ENCODE measurements at regions not wholly inside any gene's neighbourhood (a gene's known extent, or its start where the extent isn't known, plus 50 kb on each side); places are given as distances from the start of the nearest gene placed in this dataset.
"Not testable (repeated sequence)": the region's sequence is repeated elsewhere in the genome, so short reads cannot be mapped to it uniquely, and the experiment has no call there.

- H3K27me3 Mint-ChIP-seq: no peaks in the 10 kb centered on the region
- no peaks in the 10 kb centered on the region for H3K4me1 Mint-ChIP-seq (ENCODE audit: low read depth)
- POLR2A ChIA-PET: no interaction called here
- no peak overlapping the region for H3K27ac Mint-ChIP-seq
- intact Hi-C loops (cut with micrococcal nuclease): no loop called here
- H3K9me3 Mint-ChIP-seq: no peaks in the 10 kb centered on the region
- no peak for DNase-seq
- no peak overlapping the region for H3K4me3 Mint-ChIP-seq
- CTCF ChIA-PET: no interaction called here
- H3K36me3 Mint-ChIP-seq: no peaks in the 10 kb centered on the region
Observed at GRCh38 chr12:83321971-83322370, 635.3 kb downstream of the TMTC2 start.

- no peaks in the 10 kb centered on the region for H3K9me3 Mint-ChIP-seq
- POLR2A ChIA-PET: no interaction called here
- intact Hi-C loops (cut with micrococcal nuclease): no loop called here
- no peaks in the 10 kb centered on the region for H3K36me3 Mint-ChIP-seq
- no peak overlapping the region for H3K4me3 Mint-ChIP-seq
- CTCF ChIA-PET: no interaction called here
- no peaks in the 10 kb centered on the region for H3K4me1 Mint-ChIP-seq (ENCODE audit: low read depth)
- DNase-seq: no peak
- H3K27ac Mint-ChIP-seq: no peak overlapping the region
- peaks cover 2% of the 10 kb centered on the region for H3K27me3 Mint-ChIP-seq
Observed at GRCh38 chr12:83320350-83320749, 633.6 kb downstream of the TMTC2 start.

GRCh38 chr12:83318386-83319098, 631.8 kb downstream of the TMTC2 start:
- H3K27me3 Mint-ChIP-seq: peaks cover 2% of the 10 kb centered on the region
- H3K4me3 Mint-ChIP-seq: no peak overlapping the region
- DNase-seq: no peak
- no peaks in the 10 kb centered on the region for H3K36me3 Mint-ChIP-seq
- intact Hi-C loops (cut with micrococcal nuclease): no loop called here
- no peaks in the 10 kb centered on the region for H3K4me1 Mint-ChIP-seq (ENCODE audit: low read depth)
- H3K27ac Mint-ChIP-seq: no peak overlapping the region
- ChIA-PET POLR2A (no interaction called here), CTCF (no interaction called here)
- no peaks in the 10 kb centered on the region for H3K9me3 Mint-ChIP-seq

GRCh38 chr12:83317595-83317994, 630.9 kb downstream of the TMTC2 start:
- no peaks in the 10 kb centered on the region for H3K36me3 Mint-ChIP-seq
- ChIA-PET POLR2A (no interaction called here), CTCF (no interaction called here)
- peaks cover 2% of the 10 kb centered on the region for H3K27me3 Mint-ChIP-seq
- no peak overlapping the region for H3K27ac Mint-ChIP-seq
- intact Hi-C loops (cut with micrococcal nuclease): no loop called here
- no peaks in the 10 kb centered on the region for H3K9me3 Mint-ChIP-seq
- no peak for DNase-seq
- H3K4me1 Mint-ChIP-seq (ENCODE audit: low read depth): no peaks in the 10 kb centered on the region
- no peak overlapping the region for H3K4me3 Mint-ChIP-seq

GRCh38 chr12:83313827-83314226, 627.1 kb downstream of the TMTC2 start:
- CTCF ChIA-PET: no interaction called here
- POLR2A ChIA-PET: no interaction called here
- H3K4me3 Mint-ChIP-seq: no peak overlapping the region
- intact Hi-C loops (cut with micrococcal nuclease): no loop called here
- H3K36me3 Mint-ChIP-seq: no peaks in the 10 kb centered on the region
- DNase-seq: no peak
- H3K4me1 Mint-ChIP-seq (ENCODE audit: low read depth): no peaks in the 10 kb centered on the region
- H3K27ac Mint-ChIP-seq: no peak overlapping the region
- no peaks in the 10 kb centered on the region for H3K9me3 Mint-ChIP-seq
- H3K27me3 Mint-ChIP-seq: peaks cover 2% of the 10 kb centered on the region

GRCh38 chr12:83313322-83313721, 626.6 kb downstream of the TMTC2 start:
- no peak for DNase-seq
- Mint-ChIP-seq H3K4me3 (no peak overlapping the region), H3K27me3 (peaks cover 2% of the 10 kb centered on the region), H3K27ac (no peak overlapping the region), H3K4me1 (ENCODE audit: low read depth) (no peaks in the 10 kb centered on the region), H3K9me3 (no peaks in the 10 kb centered on the region), H3K36me3 (no peaks in the 10 kb centered on the region)
- ChIA-PET CTCF (no interaction called here), POLR2A (no interaction called here)
- intact Hi-C loops (cut with micrococcal nuclease): no loop called here

- H3K9me3 Mint-ChIP-seq: peaks cover 11% of the 10 kb centered on the region
- H3K27ac Mint-ChIP-seq: no peak overlapping the region
- no peak overlapping the region for H3K4me3 Mint-ChIP-seq
- CTCF ChIA-PET: no interaction called here
- no peak for DNase-seq
- no peaks in the 10 kb centered on the region for H3K4me1 Mint-ChIP-seq (ENCODE audit: low read depth)
- POLR2A ChIA-PET: no interaction called here
- no peaks in the 10 kb centered on the region for H3K36me3 Mint-ChIP-seq
- intact Hi-C loops (cut with micrococcal nuclease): no loop called here
- H3K27me3 Mint-ChIP-seq: peaks cover 1% of the 10 kb centered on the region
Observed at GRCh38 chr12:83276904-83277303, 590.2 kb downstream of the TMTC2 start.

- ChIA-PET POLR2A (no interaction called here), CTCF (no interaction called here)
- H3K4me3 Mint-ChIP-seq: no peak overlapping the region
- H3K27me3 Mint-ChIP-seq: peaks cover under 1% of the 10 kb centered on the region
- H3K4me1 Mint-ChIP-seq (ENCODE audit: low read depth): no peaks in the 10 kb centered on the region
- no peaks in the 10 kb centered on the region for H3K36me3 Mint-ChIP-seq
- peaks cover 10% of the 10 kb centered on the region for H3K9me3 Mint-ChIP-seq
- H3K27ac Mint-ChIP-seq: no peak overlapping the region
- intact Hi-C loops (cut with micrococcal nuclease): no loop called here
- no peak for DNase-seq
Observed at GRCh38 chr12:83271201-83271600, 584.5 kb downstream of the TMTC2 start.

- Mint-ChIP-seq H3K36me3 (no peaks in the 10 kb centered on the region), H3K4me3 (no peak overlapping the region), H3K4me1 (ENCODE audit: low read depth) (no peaks in the 10 kb centered on the region), H3K27me3 (no peaks in the 10 kb centered on the region), H3K9me3 (peaks cover 2% of the 10 kb centered on the region), H3K27ac (no peak overlapping the region)
- POLR2A ChIA-PET: no interaction called here
- CTCF ChIA-PET: no interaction called here
- intact Hi-C loops (cut with micrococcal nuclease): no loop called here
- no peak for DNase-seq
Observed at GRCh38 chr12:83265808-83266207, 579.1 kb downstream of the TMTC2 start.

GRCh38 chr12:83261998-83262397, 575.3 kb downstream of the TMTC2 start:
- CTCF ChIA-PET: interaction anchor here (0.6 to 1.7 kb wide), 2 partner anchors 576 to 1581 kb away, joined by 3 to 8 read pairs; partner anchors contain the start of gene TMTC2
- H3K27ac Mint-ChIP-seq: no peak overlapping the region

GRCh38 chr12:83260126-83260525, 573.4 kb downstream of the TMTC2 start:
- CTCF ChIA-PET; H3K27me3 Mint-ChIP-seq; H3K4me1 Mint-ChIP-seq (ENCODE audit: low read depth): not testable (repeated sequence)

More at GRCh38 chr12:83261998-83262397, 575.3 kb downstream of the TMTC2 start:
- no peaks in the 10 kb centered on the region for H3K4me1 Mint-ChIP-seq (ENCODE audit: low read depth)
- no peak overlapping the region for H3K4me3 Mint-ChIP-seq
- intact Hi-C loops (cut with micrococcal nuclease): no loop called here
- POLR2A ChIA-PET: no interaction called here
- H3K27me3 Mint-ChIP-seq: no peaks in the 10 kb centered on the region
- DNase-seq: no peak
- no peaks in the 10 kb centered on the region for H3K36me3 Mint-ChIP-seq
- H3K9me3 Mint-ChIP-seq: no peaks in the 10 kb centered on the region

GRCh38 chr12:83257726-83258125, 571.0 kb downstream of the TMTC2 start:
- DNase-seq: no peak
- H3K9me3 Mint-ChIP-seq: no peaks in the 10 kb centered on the region
- H3K27me3 Mint-ChIP-seq: no peaks in the 10 kb centered on the region
- no peaks in the 10 kb centered on the region for H3K4me1 Mint-ChIP-seq (ENCODE audit: low read depth)
- H3K27ac Mint-ChIP-seq: no peak overlapping the region
- intact Hi-C loops (cut with micrococcal nuclease): no loop called here
- ChIA-PET POLR2A (no interaction called here), CTCF (no interaction called here)
- no peak overlapping the region for H3K4me3 Mint-ChIP-seq
- H3K36me3 Mint-ChIP-seq: no peaks in the 10 kb centered on the region

More at GRCh38 chr12:83260126-83260525, 573.4 kb downstream of the TMTC2 start:
- POLR2A ChIA-PET; H3K27ac Mint-ChIP-seq; H3K4me3 Mint-ChIP-seq; H3K9me3 Mint-ChIP-seq; H3K36me3 Mint-ChIP-seq; DNase-seq; intact Hi-C loops (cut with micrococcal nuclease): not testable (repeated sequence)

GRCh38 chr12:83256562-83256961, 569.9 kb downstream of the TMTC2 start:
- POLR2A ChIA-PET: no interaction called here
- intact Hi-C loops (cut with micrococcal nuclease): no loop called here
- DNase-seq: no peak
- Mint-ChIP-seq H3K36me3 (no peaks in the 10 kb centered on the region), H3K27me3 (no peaks in the 10 kb centered on the region), H3K9me3 (no peaks in the 10 kb centered on the region), H3K4me1 (ENCODE audit: low read depth) (no peaks in the 10 kb centered on the region), H3K4me3 (no peak overlapping the region), H3K27ac (no peak overlapping the region)
- CTCF ChIA-PET: no interaction called here
